Prostate gland (tissue), 2 donors: ENCODE measurements at regions not wholly inside any gene's neighbourhood (a gene's known extent, or its start where the extent isn't known, plus 50 kb on each side); places are given as distances from the start of the nearest gene placed in this dataset.

ENCODE experiments used
- POLR2A ChIP-seq: fragments of 450-650 bp; IDR thresholded peaks from one replicate; pipeline ENCODE4 v1.6.1; 2016; ENCODE audit warnings: antibody characterized with exemption, mild to moderate bottlenecking
- TF ChIP-seq, protein P1 (sequence below), 4 experiments: fragments of 200-600 bp in 2 of 4; fragments of 450-650 bp in 2 of 4; sonication (generic) in 2 of 4; IDR thresholded peaks; 1 replicate in 3 of 4; 2 replicates in 1 of 4; pipeline ENCODE4 v1.5.1; 2016 to 2019; ENCODE audit warnings: antibody characterized with exemption in 4 of 4, mild to moderate bottlenecking in 2 of 4, moderate library complexity in 2 of 4

DNA sequence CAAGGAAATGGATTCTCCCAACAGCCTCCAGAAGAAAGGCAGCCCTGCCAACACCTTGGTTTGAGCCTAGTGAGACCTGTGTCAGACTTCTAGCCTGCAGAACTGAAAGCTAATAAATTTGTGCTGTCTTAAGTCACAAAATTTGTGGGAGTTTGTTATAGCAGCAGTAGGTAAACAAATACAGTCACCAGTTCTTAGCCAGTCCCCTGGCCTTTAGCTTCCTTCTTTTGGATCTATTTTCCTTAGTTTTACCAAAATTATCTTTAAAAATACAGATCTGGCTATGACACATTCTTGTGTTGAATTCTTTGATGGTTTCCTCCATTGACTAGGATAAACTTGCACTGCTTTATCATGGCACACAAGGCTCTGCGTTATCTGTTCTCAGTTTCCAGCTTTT is 697.9 kb upstream of the FANCL start:
- TF ChIP-seq, protein P1, sequence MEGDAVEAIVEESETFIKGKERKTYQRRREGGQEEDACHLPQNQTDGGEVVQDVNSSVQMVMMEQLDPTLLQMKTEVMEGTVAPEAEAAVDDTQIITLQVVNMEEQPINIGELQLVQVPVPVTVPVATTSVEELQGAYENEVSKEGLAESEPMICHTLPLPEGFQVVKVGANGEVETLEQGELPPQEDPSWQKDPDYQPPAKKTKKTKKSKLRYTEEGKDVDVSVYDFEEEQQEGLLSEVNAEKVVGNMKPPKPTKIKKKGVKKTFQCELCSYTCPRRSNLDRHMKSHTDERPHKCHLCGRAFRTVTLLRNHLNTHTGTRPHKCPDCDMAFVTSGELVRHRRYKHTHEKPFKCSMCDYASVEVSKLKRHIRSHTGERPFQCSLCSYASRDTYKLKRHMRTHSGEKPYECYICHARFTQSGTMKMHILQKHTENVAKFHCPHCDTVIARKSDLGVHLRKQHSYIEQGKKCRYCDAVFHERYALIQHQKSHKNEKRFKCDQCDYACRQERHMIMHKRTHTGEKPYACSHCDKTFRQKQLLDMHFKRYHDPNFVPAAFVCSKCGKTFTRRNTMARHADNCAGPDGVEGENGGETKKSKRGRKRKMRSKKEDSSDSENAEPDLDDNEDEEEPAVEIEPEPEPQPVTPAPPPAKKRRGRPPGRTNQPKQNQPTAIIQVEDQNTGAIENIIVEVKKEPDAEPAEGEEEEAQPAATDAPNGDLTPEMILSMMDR (IDR thresholded peaks at IDR 0.05) = no peak
- no peak for TF ChIP-seq POLR2A
